Vagina (tissue), 2 donors: ENCODE measurements at regions not wholly inside any gene's neighbourhood (a gene's known extent, or its start where the extent isn't known, plus 50 kb on each side); places are given as distances from the start of the nearest gene placed in this dataset.

Experiments used
- DNase-seq, 2 donors: peaks; one replicate each; pipeline ENCODE4 v3.0.0-alpha.2; 2017; ENCODE audit errors: extremely low spot score in 2 of 2
- H3K27ac ChIP-seq: fragments of 200-600 bp; sonication (generic); one replicate; pipeline ENCODE4 v1.5.1; 2019
- H3K27me3 ChIP-seq: fragments of 200-600 bp; sonication (generic); one replicate; pipeline ENCODE4 v1.5.1; 2019
- H3K36me3 ChIP-seq, 2 donors: fragments of 200-600 bp; sonication (generic); one replicate each; pipeline ENCODE4 v1.5.1; 2017 to 2019
- H3K4me1 ChIP-seq: fragments of 200-600 bp; sonication (generic); one replicate; pipeline ENCODE4 v1.5.1; 2019
- H3K4me3 ChIP-seq, 2 donors: fragments of 200-600 bp; sonication (generic); 1 replicate in 1 of 2; 2 replicates in 1 of 2; pipeline ENCODE4 v1.5.1; 2016 to 2019
- H3K9me3 ChIP-seq: fragments of 200-600 bp; sonication (generic); one replicate; pipeline ENCODE4 v1.5.1; 2019
- CTCF ChIP-seq, 3 experiments: fragments of 450-650 bp in 2 of 3; fragments of 200-600 bp in 1 of 3; sonication (generic) in 1 of 3; IDR thresholded peaks; one replicate each; pipeline ENCODE4 v1.5.1; 2017 to 2019; ENCODE audit warnings: antibody characterized with exemption in 3 of 3, mild to moderate bottlenecking in 2 of 3, moderate library complexity in 2 of 3
- POLR2A ChIP-seq, 2 donors: fragments of 450-650 bp; IDR thresholded peaks; one replicate each; pipeline ENCODE4 v1.6.1; 2017; ENCODE audit warnings: antibody characterized with exemption in 2 of 2, mild to moderate bottlenecking in 2 of 2, moderate library complexity in 2 of 2
- POLR2AphosphoS5 ChIP-seq, 2 donors: sonication (generic); formaldehyde crosslinking; IDR thresholded peaks; one replicate each; pipeline ENCODE4 v1.9.0; 2017; ENCODE audit warnings: antibody characterized with exemption in 2 of 2, mild to moderate bottlenecking in 2 of 2, low read depth in 1 of 2; ENCODE audit not compliant: insufficient read depth in 1 of 2
- intact Hi-C: fragments of 100-400 bp; cut with DNase I; formaldehyde crosslinking; loops from one replicate; pipeline ENCODE4 v1.15.1; 2023

GRCh38 chr1:55374801-55375616, 159.8 kb upstream of the USP24 start:
- no peaks in the 10 kb centered on the region for H3K9me3 ChIP-seq
- H3K36me3 ChIP-seq: no peaks in the 10 kb centered on the region
- peaks cover 9% of the 10 kb centered on the region for H3K4me1 ChIP-seq
- H3K4me3 ChIP-seq: no peak overlapping the region
- intact Hi-C loops: no loop called here
- no peak for DNase-seq
- no peaks in the 10 kb centered on the region for H3K27me3 ChIP-seq
- no peak for TF ChIP-seq POLR2A (IDR thresholded peaks at IDR 0.05)
- TF ChIP-seq POLR2AphosphoS5 (IDR thresholded peaks at IDR 0.05; ENCODE audit: insufficient read depth in 1 of 2, low read depth in 1 of 2): peak in 1 of 2 donors; percentile 12
- H3K27ac ChIP-seq: peak overlapping the region; percentile 74

GRCh38 chr1:55374216-55374615, 159.1 kb upstream of the USP24 start:
- intact Hi-C loops: no loop called here
- H3K27ac ChIP-seq: peak overlapping the region; percentile 74
- H3K9me3 ChIP-seq: no peaks in the 10 kb centered on the region
- H3K36me3 ChIP-seq: no peaks in the 10 kb centered on the region
- no peak for DNase-seq
- no peak overlapping the region for H3K4me3 ChIP-seq
- H3K27me3 ChIP-seq: no peaks in the 10 kb centered on the region
- TF ChIP-seq POLR2AphosphoS5 (IDR thresholded peaks at IDR 0.05; ENCODE audit: insufficient read depth in 1 of 2, low read depth in 1 of 2): no peak
- no peak for TF ChIP-seq POLR2A (IDR thresholded peaks at IDR 0.05)
- no peak for TF ChIP-seq CTCF (IDR thresholded peaks at IDR 0.05)
- peaks cover 9% of the 10 kb centered on the region for H3K4me1 ChIP-seq

GRCh38 chr1:55369474-55369873, 154.3 kb upstream of the USP24 start:
- intact Hi-C loops: no loop called here
- TF ChIP-seq POLR2A (IDR thresholded peaks at IDR 0.05): no peak
- no peak for TF ChIP-seq POLR2AphosphoS5 (IDR thresholded peaks at IDR 0.05; ENCODE audit: insufficient read depth in 1 of 2, low read depth in 1 of 2)
- TF ChIP-seq CTCF (IDR thresholded peaks at IDR 0.05): no peak
- no peaks in the 10 kb centered on the region for H3K4me1 ChIP-seq
- H3K4me3 ChIP-seq: no peak overlapping the region
- H3K36me3 ChIP-seq: no peaks in the 10 kb centered on the region
- H3K27me3 ChIP-seq: no peaks in the 10 kb centered on the region
- no peaks in the 10 kb centered on the region for H3K9me3 ChIP-seq
- no peak overlapping the region for H3K27ac ChIP-seq
- peak in 1 of 2 donors; percentile 34 for DNase-seq

- Histone ChIP-seq H3K4me3 (no peak overlapping the region), H3K27me3 (no peaks in the 10 kb centered on the region), H3K27ac (no peak overlapping the region), H3K4me1 (no peaks in the 10 kb centered on the region), H3K36me3 (no peaks in the 10 kb centered on the region), H3K9me3 (no peaks in the 10 kb centered on the region)
- TF ChIP-seq POLR2A (IDR thresholded peaks at IDR 0.05) (no peak), POLR2AphosphoS5 (IDR thresholded peaks at IDR 0.05; ENCODE audit: insufficient read depth in 1 of 2, low read depth in 1 of 2) (no peak), CTCF (IDR thresholded peaks at IDR 0.05) (no peak)
- peak in 1 of 2 donors; percentile 37 for DNase-seq
- intact Hi-C loops: no loop called here
Observed at GRCh38 chr1:55368698-55369097, 153.5 kb upstream of the USP24 start.

GRCh38 chr1:55367273-55367672, 152.1 kb upstream of the USP24 start:
- no peak for TF ChIP-seq POLR2AphosphoS5 (IDR thresholded peaks at IDR 0.05; ENCODE audit: insufficient read depth in 1 of 2, low read depth in 1 of 2)
- no peak for TF ChIP-seq CTCF (IDR thresholded peaks at IDR 0.05)
- no peak for TF ChIP-seq POLR2A (IDR thresholded peaks at IDR 0.05)
- peaks cover 9% of the 10 kb centered on the region for H3K4me1 ChIP-seq
- H3K36me3 ChIP-seq: no peaks in the 10 kb centered on the region
- H3K27ac ChIP-seq: no peak overlapping the region
- peak in 1 of 2 donors; percentile 27 for DNase-seq
- intact Hi-C loops: no loop called here
- H3K9me3 ChIP-seq: no peaks in the 10 kb centered on the region
- no peak overlapping the region for H3K4me3 ChIP-seq
- H3K27me3 ChIP-seq: no peaks in the 10 kb centered on the region
